ENCODE measurements at regions not wholly inside any gene's neighbourhood (a gene's known extent, or its start where the extent isn't known, plus 50 kb on each side); places are given as distances from the start of the nearest gene placed in this dataset.

GRCh38 chr14:42499137-42499536 is 892.5 kb downstream of the LRFN5 start:
- TF ChIP-seq CTCF (IDR thresholded peaks at IDR 0.05) (no peak), POLR2AphosphoS5 (IDR thresholded peaks at IDR 0.05) (no peak)
